HL-60/S4 treated with phorbol 12-myristate 13-acetate at 8.2 ng/mL for 4 days and 3 days (cell line): ENCODE measurements at regions not wholly inside any gene's neighbourhood (a gene's known extent, or its start where the extent isn't known, plus 50 kb on each side); places are given as distances from the start of the nearest gene placed in this dataset.

ENCODE experiments used
- in situ Hi-C: fragments of 300-500 bp; cut with MboI; formaldehyde crosslinking; loops from 2 replicates; pipeline ENCODE4 v1.15.0; 2022; ENCODE audit warnings: low sequenced_read_pairs

DNA sequence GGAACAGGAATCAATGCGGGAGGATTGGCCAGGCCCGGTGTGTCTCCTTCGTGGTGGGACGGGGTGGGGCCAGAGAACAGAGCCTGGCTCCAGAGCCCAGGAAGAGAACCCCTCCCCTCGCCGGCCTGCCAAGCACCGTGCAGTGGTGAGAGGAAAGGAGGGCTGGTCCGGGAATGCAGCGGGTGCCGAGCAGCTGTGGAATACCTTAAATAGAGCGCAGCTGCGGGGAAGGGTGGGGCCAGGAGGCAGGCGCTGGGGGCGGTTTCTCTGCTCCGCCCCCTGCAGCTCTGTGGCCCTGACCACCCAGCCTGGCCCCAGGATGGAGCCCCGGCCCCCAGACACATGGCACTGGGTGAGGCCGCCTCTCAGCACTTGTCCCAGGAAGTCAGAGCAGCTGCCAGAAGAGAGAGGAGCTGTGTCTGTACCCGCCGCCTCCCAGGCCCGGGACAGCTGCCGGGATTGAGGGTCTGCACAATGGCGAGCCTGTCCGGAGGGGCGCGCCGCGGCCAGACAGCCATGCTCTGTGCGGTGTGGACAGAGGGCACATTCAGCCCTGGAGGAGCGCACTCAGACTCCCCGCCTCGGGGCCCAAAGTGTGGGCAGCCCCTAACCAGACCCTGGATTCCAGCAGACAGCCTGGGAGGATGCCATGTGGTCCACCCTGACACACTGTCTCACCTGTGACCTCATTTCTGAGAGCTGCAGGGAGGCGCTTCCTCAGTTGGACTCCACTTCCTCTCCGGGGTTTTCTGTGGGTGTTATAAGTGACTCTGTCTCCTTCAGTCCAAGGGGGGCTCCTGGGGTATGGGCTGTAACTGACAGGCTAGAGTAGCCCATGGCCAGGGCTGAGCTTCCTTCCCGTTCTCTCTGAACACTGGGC lies 268.8 kb downstream of the SEC14L1 start:
- in situ Hi-C loops = no loop called here

DNA sequence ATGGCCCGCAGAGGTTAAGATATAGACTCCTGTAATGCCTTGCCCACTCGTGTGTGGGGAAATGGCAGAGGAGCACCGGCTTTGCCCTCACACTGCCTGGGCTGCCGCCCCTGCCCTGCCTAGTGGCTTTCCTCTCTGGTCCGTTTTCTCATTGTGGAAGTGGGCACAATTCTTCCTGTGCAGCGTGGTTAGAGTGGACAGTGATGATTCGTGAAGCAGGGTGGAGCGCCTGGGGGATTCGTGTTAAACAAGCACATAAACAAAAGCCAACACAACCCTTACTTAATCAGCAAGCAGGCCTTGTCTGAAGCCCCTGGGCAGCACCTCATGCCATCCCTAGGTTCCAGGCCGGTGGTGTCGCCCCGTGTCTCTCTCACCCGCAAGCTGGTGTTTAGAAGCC lies 269.7 kb downstream of the SEC14L1 start:
- in situ Hi-C loops = no loop called here

DNA sequence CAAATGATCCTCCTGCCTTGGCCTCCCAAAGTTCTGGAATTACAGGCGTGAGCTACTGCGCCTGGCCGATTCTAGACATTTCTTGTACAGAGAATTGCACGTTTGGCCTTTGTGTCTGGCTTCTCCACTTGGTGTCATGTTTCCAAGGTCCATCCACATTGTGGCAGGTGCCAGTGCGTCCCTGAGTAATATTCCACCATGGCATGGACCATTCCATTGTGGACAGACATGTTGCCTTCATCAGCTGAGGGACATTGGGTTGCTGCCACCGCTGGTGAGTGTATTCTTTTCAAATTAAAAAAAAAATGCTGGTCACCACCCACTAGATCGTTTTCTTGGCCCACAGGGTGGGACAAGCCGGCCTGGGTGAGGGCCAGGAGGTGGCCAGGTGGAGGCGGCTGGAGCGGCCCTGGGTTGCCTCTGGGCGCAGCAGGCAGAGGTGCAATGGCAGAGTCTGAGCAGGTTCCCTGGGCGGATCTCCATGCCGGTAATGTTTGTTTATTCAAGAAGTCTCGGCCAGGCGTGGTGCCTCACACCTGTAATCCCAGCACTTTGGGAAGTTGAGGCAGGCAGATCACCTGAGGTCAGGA lies 274.1 kb downstream of the SEC14L1 start:
- in situ Hi-C loops = no loop called here

DNA sequence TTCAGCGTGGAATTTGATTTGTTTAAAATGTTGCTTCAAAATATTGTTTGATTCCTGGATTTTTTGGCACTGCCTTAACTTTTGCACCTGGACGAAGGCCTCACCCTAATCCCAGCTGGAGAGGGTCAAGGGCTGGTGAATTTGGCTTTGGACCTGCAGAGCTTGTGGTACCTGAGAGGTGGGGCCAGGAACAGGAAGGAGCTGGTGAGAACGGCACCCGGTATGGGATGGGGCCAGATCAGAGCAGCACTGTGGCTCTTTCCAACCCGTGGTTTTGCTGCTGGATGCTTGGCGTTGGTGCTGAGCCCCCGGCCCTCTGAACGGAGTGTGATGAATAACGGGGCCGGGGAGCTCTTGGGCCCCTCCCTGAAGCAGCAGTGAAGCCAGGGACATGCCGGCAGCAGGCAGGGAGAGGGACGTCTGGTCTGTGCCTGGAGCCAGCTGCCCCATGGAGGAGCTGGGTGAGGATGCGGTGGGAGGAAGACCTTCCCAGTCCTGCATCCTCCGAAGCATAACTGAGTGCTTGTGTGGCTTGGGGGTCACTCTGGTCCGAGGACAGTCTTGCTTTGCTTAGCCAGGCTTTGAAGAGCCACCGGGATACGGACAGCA lies 275.4 kb downstream of the SEC14L1 start:
- in situ Hi-C loops = no loop called here

DNA sequence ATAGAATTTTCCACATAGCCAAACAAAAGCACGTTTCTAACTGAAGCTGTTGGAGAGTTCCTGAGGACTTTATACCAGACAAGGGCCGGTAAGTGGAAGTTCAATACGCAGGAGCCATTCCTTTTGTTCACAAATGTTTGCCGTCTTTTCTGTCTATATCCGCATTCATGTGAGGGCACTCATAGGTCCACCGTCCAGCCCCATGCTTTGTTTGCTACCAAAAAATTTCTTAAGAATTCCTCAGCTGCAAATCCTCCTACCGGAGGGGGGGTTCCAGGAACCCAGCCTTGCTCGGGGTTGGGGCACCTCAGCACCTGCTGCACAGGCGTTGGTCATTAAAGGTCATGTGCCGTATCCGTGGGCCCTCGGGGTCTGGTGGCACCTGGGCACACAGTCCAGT lies 276.8 kb downstream of the SEC14L1 start:
- in situ Hi-C loops = no loop called here

DNA sequence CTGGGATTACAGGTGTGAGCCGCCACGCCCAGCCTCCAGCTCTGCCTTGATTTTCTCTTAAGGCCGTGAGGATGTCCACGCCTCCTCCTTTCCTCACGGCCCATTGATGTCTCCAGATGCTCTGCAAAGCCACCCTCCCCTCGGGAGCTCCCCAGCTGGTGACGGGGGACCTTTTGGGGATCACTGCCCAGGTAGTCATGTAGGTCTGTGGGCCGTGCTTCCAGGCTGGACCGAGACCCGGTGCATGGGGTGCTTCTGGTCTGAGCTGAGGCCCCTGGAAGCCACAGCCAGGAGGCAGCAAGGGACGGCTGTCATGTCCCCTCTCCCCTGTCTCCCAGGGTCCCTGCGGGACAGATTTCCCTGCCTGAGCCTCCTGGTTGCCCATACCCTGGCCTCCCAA lies 277.8 kb downstream of the SEC14L1 start:
- in situ Hi-C loops = no loop called here

DNA sequence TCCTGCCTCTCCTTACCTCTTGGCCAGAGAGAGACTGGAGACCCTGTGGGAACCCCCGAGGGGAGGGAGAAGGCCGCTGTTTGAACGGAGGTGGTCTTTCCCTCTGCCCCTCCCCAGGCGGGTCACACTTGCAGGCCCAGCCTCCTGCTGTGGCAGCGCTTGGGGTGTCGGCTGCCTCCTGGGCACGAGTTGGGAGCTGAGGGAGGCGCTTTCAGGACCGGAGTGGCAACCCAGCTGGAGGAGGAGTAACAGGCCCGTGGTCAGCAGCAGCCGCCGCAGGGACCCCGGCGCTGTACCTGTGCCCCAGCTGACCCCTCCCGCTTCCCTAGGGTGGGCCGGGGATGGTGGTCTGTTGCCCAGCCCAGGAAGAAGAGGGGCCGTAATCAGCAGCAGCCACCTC lies 278.3 kb downstream of the SEC14L1 start:
- in situ Hi-C loops = no loop called here

DNA sequence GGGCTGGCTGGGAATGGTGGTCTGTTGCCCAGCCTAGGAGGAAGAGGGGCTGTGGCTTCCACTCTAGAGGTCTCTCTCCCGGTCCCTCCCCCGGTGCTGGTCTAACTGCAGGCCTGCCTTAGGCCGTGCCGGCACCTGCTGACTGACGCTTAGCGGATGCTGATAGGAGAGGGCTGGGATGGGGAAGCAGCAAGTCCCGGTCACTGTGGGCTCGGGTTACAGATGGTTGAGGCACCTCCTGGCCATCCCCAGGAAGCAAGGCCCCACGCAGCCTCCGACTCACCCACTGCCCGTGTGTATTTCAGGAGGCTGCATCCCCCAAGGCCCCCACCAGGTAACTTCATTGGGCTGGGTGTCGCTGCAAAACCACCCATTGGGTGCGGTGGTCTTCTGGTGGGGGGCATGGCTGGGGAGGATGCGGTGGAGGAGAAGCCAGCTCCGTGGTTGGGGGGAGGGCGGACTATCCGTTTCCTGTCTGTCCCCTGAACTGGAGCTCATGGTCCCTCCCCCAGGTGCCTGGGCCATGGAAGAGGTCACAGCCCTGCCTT lies 278.9 kb downstream of the SEC14L1 start:
- in situ Hi-C loops = no loop called here

DNA sequence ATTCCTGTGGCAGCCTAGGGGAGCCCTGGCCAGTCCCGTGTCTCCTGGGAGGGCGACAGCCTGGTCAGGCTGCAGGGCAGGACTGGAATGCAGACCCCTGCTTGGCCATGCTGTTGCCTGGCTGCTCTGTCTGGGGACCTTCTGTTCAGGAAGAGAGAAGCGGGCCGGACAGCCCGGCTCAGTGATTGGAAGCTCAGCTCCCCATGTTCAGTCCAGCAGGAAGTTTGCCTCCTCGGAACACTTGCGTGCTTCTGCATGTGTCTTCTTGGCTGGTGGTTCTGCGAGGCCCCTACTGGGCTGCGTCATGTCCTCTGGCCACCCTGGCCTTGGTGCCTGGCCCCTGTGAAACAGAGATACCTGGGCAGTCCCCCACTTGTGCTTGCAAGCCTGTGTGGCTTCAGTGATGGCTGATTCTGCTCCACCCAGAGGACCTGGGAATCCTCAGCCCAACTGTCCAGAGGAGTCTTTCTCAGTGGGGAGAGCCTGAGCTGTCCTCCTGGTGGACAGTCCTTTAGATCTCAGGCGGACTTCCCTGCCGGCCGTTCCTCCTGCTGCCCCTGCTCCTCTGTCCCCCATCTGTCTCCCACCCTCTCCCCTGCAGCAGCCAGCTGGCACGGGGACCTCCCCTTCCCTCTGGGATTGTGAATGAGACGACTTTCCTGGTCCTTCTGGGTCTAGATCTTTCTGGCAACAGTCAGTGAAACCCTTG lies 279.5 kb downstream of the SEC14L1 start:
- in situ Hi-C loops = no loop called here

DNA sequence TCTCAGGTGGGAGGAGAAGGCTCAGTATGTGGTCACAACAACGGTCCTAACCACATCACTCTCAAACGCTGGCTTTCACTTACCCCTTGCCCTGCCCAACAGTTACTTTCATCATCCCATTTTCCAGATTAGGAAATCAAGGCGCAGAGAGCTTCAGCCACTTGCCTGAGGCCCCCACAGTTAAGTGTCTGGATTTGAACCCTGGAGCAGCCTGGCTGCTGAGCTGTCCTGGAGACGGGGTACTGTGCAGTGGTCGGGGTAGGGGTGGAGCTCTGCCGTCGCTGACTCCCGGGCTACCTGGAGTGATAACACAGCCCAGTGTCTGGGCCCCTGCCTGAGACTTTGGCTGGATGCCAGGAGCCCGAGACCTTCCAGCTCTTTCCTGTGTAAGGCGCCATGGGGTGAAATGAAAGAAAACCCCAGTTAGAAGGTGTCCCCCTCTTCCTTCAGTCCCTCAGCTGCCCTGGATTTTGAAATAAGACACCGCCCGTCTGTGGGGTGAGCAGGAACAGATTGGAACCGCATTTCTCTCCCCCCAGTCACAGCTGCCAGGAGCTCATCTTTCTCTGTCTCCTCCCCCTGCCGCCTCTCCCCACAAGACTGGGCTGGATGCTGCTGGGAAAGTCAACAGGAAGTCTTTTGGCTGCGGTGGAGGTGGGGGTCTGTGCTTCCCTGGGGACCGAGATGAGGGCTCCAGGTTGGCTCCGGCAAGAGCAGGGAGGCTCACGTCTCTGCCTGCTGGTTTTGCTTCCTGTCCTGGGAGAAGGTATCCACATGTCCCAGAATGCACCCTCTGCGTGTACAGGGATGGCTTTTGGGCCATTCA lies 280.2 kb downstream of the SEC14L1 start:
- in situ Hi-C loops = no loop called here

DNA sequence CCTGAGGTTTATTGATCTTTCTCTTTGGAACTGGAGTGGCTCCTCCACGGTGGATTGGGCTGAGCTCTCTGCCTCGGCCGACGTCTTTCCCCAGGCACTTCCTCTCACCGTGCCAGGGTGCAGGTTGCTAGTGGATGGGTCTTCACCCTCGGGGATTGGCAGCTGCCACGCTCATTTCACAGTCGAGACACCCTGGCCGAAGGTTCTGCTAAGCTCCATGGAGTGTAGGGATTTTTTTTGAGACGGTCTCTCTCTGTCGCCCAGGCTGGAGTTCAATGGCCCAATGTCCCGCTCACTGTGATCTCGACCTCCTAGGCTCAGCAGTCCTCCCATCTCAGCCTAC lies 280.8 kb downstream of the SEC14L1 start:
- in situ Hi-C loops = no loop called here

DNA sequence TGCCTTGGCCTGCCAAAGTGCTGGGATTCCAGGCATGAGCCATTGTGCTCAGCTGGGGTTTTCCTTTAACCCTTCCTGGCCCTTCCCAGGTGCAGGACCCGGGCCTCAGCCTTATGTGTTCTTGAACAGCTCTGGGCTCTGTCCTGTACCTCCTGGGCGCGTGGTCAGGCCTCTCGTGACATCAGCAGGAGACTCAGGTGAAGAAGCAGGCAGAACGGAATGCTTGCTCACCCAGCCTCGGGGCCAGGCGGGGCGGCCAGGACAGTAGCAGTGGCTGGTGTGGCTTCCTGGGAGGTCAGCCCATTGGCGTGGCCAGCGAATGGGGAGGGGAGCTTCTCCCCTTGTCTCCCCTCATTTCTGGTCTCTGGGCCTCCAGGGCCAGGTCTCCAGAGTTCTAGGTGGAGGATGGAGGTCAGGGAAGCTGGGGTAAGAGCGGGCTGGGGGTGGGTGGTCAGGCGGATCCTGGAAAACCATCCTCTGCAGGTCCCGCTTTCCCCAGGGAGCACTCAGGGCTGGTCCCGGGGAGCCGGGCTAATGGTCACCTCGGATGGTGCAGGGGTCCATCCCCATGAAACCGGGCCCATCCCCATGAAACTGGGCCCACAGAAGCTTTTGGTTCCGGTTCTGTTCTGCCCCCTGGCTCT lies 281.5 kb downstream of the SEC14L1 start:
- in situ Hi-C loops = no loop called here

DNA sequence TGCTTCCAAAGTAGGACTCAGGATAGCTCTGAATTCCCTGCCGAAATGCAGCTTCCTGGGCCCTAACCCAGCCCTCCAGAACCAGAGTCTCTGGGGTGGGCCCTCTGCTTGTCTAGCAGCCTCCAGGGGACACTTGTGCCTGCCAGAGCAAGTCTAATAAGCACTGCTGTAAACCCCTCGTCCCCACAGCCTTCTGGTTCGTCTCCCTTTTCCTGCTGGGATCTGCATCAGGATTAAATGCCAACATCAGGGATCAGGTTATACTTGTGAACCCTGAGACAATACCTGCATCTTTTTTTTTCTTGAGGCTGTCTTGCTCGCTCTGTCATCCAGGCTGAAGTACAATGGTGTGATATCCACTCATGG lies 282.0 kb downstream of the SEC14L1 start:
- in situ Hi-C loops = no loop called here

DNA sequence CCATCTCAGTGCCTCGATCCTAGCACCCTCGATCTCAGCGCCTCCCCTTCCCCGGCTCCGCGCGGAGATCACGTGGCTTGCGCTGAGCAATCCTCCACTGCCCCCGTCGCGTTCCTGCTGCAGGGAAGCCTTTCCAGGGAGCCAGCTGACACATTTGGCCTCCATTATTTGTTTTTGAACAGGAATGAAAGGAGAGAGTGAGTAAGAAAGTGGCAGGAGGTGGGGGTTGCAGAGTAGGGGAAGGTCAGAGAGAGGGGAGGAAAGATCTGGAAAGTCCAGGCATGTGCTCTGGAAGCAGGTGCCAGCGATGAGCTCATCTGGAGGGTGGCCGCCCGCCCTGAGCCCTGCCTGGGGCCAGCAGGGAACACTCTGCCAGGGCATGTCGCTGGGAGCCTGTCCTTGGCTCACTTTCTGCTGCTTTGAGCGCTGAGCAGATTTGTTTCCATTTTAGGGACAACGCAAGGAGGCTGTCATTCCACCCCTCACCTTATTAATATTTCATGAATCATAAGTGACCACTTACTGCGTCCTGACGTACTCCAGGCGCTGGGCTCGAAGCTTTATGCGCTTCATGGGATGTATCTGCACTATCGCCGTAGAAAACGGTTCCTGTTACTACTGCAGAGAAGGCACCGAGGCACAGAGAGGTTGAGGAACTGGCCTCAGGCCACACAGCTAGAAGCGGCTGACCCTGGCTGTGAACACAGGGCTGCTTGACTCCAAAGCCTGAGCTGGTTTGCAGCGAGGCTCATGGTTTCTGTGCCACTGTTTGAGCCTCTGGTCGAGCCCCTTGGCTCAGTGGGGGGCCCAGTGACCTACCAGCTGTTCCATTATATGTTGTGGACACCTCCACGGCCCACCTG lies 283.1 kb downstream of the SEC14L1 start:
- in situ Hi-C loops = no loop called here

DNA sequence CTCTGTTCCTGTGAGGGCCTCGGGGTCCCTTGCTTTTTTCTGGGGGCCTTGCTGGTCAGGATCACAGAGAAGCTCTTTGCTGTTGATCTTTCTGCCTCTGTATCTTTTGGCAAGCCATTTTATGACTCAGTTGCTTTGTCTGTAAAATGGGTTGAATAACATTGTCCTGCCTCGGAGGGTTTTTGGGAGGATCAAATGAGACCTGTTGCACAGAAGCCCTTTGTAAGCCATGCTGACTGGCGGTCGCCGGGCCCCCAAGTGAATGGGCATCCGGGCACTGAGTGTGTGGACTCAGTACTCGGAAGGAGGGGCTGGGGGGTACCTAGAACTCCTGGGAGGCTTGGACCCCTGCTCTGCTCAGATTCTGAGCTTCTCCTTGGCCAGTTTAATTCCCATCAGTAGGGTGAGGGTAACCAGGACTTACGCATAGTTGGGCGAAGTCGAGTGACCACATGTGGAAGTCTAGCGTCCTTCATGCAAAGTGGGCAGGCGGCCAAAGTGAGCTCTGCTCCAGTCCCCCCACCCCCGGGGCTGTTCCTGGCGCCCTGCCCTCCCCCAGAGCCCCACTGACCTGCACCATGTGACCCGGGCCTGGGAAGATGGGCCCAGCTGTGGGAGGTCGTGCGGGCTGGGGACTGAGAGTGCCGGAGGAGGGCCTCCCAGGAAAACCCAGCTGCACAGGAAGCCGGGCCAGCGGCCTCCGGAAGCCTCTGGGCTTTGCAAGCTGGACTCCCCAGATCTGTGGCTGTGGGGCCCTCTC lies 284.0 kb downstream of the SEC14L1 start:
- in situ Hi-C loops = no loop called here

DNA sequence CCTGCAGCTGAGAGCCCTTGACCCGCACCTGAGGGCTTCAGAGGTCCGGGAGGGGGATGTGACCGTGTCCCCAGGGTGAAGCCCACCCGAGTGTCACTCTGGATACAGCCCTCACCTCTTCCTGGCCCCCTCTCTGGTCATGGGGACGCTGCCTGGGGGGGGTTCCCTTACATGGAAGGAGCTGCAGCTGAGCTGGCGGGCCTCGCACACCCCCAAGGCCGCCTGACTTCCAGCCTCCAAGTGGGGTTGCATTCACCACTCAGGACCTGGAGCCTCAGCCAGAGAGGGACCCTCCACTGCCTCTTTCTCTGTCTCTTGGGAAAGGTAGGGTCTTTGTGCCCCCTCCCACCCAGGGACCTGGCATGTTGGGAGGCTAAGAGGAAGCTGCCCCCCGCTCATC lies 284.6 kb downstream of the SEC14L1 start:
- in situ Hi-C loops = no loop called here

DNA sequence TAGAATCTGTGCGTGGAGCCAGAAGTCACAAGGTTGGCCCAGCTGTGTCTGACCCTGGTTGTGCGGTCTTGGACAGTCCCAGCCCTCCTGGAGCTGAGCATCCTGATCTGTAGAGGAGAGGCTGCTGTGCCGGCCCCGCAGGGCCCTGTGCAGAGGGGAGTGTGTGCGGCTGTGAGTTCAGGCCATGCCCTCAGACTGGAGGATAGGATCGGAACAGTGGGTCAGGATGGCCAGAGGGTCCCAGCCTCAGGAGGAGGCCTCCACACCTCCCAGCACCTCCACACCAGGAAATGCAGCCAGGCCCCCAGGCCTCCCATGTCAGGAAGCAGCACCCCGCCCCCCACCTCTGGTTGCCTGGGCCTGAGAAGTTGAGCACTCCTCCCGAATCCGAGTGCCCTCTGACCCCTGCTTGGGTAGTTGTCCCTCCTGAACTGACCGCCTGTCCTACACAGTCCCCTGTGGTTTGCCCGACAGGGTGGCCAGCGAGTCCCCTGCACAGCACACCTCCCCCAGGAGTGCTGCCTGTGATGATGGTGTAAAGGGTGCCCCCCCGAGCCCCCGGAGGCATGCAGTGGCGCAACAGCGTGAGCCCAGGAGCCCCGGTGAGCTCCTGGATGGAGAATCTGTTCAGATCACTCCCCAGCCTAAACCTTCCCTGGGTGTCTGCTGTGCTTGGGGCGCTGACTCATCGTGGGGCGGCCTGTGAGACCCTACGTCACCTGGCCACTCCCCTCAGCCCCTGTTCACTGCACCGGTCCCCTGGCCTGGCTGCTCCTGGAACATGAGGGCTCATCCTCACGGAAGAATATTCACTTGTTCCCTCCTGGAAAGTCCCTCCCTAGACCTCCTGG lies 285.2 kb downstream of the SEC14L1 start:
- in situ Hi-C loops = no loop called here
